SK-N-SH (cell line): ENCODE measurements at regions not wholly inside any gene's neighbourhood (a gene's known extent, or its start where the extent isn't known, plus 50 kb on each side); places are given as distances from the start of the nearest gene placed in this dataset.

Experiments
- CTCF ChIA-PET: fragments of 300-600, 350-600 bp; formaldehyde crosslinking; extraction: SDS; loops from one replicate; lab custom pipeline; 2021; lab: Yijun Ruan, JAX
- POLR2A ChIA-PET: fragments of 350-600 bp; sonication (Branson Sonifier 250); formaldehyde crosslinking; extraction: SDS; loops from one replicate; lab custom pipeline; 2020; ENCODE audit warnings: antibody characterized with exemption, inconsistent platforms; lab: Yijun Ruan, JAX
- DNase-seq: peaks from one replicate; pipeline ENCODE4 v3.0.0; 2012
- H2AFZ ChIP-seq: fragments of 200-600 bp; sonication (generic); 2 replicates; pipeline ENCODE4 v1.8.1; 2016; ENCODE audit warnings: antibody characterized with exemption, mild to moderate bottlenecking, low read depth
- H3F3A ChIP-seq: fragments of 200-600 bp; sonication (generic); replicated peaks from 2 replicates; pipeline ENCODE3; 2016; ENCODE audit warnings: antibody characterized with exemption, mild to moderate bottlenecking; ENCODE audit not compliant: insufficient read depth
- H3K27ac ChIP-seq, 2 experiments: fragments of 200-500 bp in 1 of 2; fragments of 200-600 bp in 1 of 2; sonication (Bioruptor generic) in 1 of 2; sonication (generic), shearing (Covaris generic) in 1 of 2; 2 replicates each; pipeline versions ENCODE4 v1.5.1 to v1.6.1; 2014 to 2016; ENCODE audit warnings: low read depth in 2 of 2, inconsistent platforms in 1 of 2, low read length in 1 of 2, mild to moderate bottlenecking in 1 of 2, mixed read lengths in 1 of 2
- H3K27me3 ChIP-seq: fragments of 200-600 bp; sonication (generic), shearing (Covaris generic); 2 replicates; pipeline ENCODE4 v1.6.1; 2016; ENCODE audit warnings: mixed run types; ENCODE audit not compliant: insufficient read depth
- H3K36me3 ChIP-seq, 2 experiments: fragments of 200-500 bp in 1 of 2; fragments of 200-600 bp in 1 of 2; sonication (Bioruptor generic) in 1 of 2; sonication (generic) in 1 of 2; replicated peaks in 1 of 2; 2 replicates each; pipeline versions ENCODE3 to v1.5.1; 2014 to 2016; ENCODE audit warnings: low read length in 1 of 2, mild to moderate bottlenecking in 1 of 2; ENCODE audit not compliant: insufficient read depth in 2 of 2, control insufficient read depth in 1 of 2
- H3K4me1 ChIP-seq, 2 experiments: fragments of 200-500 bp in 1 of 2; fragments of 200-600 bp in 1 of 2; sonication (Bioruptor generic) in 1 of 2; sonication (generic), shearing (Covaris generic) in 1 of 2; 2 replicates each; pipeline versions ENCODE4 v1.5.1 to v1.6.1; 2014 to 2016; ENCODE audit warnings: low read depth in 1 of 2, low read length in 1 of 2, mixed run types in 1 of 2; ENCODE audit not compliant: insufficient read depth in 2 of 2, control insufficient read depth in 1 of 2
- H3K4me2 ChIP-seq: fragments of 200-600 bp; sonication (generic), shearing (Covaris generic); 2 replicates; pipeline ENCODE4 v1.6.1; 2017; ENCODE audit warnings: mixed run types
- H3K4me3 ChIP-seq, 2 experiments: fragments of 200-500 bp in 1 of 2; fragments of 200-600 bp in 1 of 2; sonication (Bioruptor generic) in 1 of 2; sonication (generic), shearing (Covaris generic) in 1 of 2; 2 replicates each; pipeline versions ENCODE4 v1.5.1 to v1.8.1; 2014 to 2016; ENCODE audit warnings: low read depth in 2 of 2, inconsistent platforms in 1 of 2, low read length in 1 of 2, mild to moderate bottlenecking in 1 of 2, mixed read lengths in 1 of 2, moderate library complexity in 1 of 2
- H3K79me2 ChIP-seq: fragments of 200-600 bp; sonication (generic); 2 replicates; pipeline ENCODE4 v1.8.1; 2017; ENCODE audit warnings: mild to moderate bottlenecking; ENCODE audit not compliant: insufficient read depth
- H3K9ac ChIP-seq: fragments of 200-600 bp; sonication (generic); 2 replicates; pipeline ENCODE4 v1.6.1; 2017; ENCODE audit warnings: mixed run types
- H3K9me2 ChIP-seq: fragments of 200-600 bp; sonication (generic); 2 replicates; pipeline ENCODE4 v1.6.1; 2017; ENCODE audit warnings: mixed run types
- H3K9me3 ChIP-seq: fragments of 200-600 bp; sonication (generic); 2 replicates; pipeline ENCODE4 v1.6.1; 2017; ENCODE audit warnings: mixed run types, mild to moderate bottlenecking, moderate library complexity
- H4K20me1 ChIP-seq: fragments of 200-600 bp; sonication (generic); 2 replicates; pipeline ENCODE4 v1.6.1; 2017; ENCODE audit warnings: mild to moderate bottlenecking, mixed run types; ENCODE audit not compliant: insufficient read depth
- CHD2 ChIP-seq: fragments of 150-350 bp; IDR thresholded peaks from 2 replicates; pipeline ENCODE4 v1.6.1; 2018; ENCODE audit warnings: low read length; ENCODE audit not compliant: partially characterized antibody
- ELF1 ChIP-seq: IDR thresholded peaks from 2 replicates; pipeline ENCODE4 v1.4.0; 2012
- EP300 ChIP-seq, 2 experiments: IDR thresholded peaks; 2 replicates each; pipeline versions ENCODE4 v1.4.0 to v1.6.1; 2012; ENCODE audit warnings: borderline replicate concordance in 1 of 2, low read depth in 1 of 2, low read length in 1 of 2
- EZH2phosphoT487 ChIP-seq: fragments of 200-600 bp; sonication (generic); IDR thresholded peaks from 2 replicates; pipeline ENCODE4 v1.6.1; 2017; ENCODE audit warnings: low read depth, mixed run types, mild to moderate bottlenecking, antibody characterized with exemption, moderate library complexity, borderline replicate concordance
- FOSL2 ChIP-seq: IDR thresholded peaks from 2 replicates; pipeline ENCODE4 v1.4.0; 2012; ENCODE audit warnings: low read depth, mild to moderate bottlenecking, moderate library complexity, borderline replicate concordance
- GABPA ChIP-seq: IDR thresholded peaks from 2 replicates; pipeline ENCODE4 v1.4.0; 2012; ENCODE audit warnings: low read depth, mild to moderate bottlenecking
- JUND ChIP-seq: IDR thresholded peaks from 2 replicates; pipeline ENCODE4 v1.4.0; 2012
- MEF2A ChIP-seq: IDR thresholded peaks from 2 replicates; pipeline ENCODE4 v1.4.0; 2012; ENCODE audit warnings: low read depth, borderline replicate concordance
- NFIC ChIP-seq: IDR thresholded peaks from 2 replicates; pipeline ENCODE4 v1.4.0; 2012; ENCODE audit warnings: borderline replicate concordance
- POLR2AphosphoS5 ChIP-seq: IDR thresholded peaks from 2 replicates; pipeline ENCODE4 v1.6.1; 2012; ENCODE audit warnings: low read depth, low read length
- RAD21 ChIP-seq: IDR thresholded peaks from 2 replicates; pipeline ENCODE4 v1.6.1; 2012; ENCODE audit warnings: mild to moderate bottlenecking, low read length
- REST ChIP-seq: IDR thresholded peaks from 2 replicates; pipeline ENCODE4 v1.6.1; 2012; ENCODE audit warnings: mild to moderate bottlenecking, low read depth, low read length, moderate library complexity
- RXRA ChIP-seq: IDR thresholded peaks from 2 replicates; pipeline ENCODE4 v1.4.0; 2012; ENCODE audit warnings: low read depth, mild to moderate bottlenecking, borderline replicate concordance
- SIN3A ChIP-seq: IDR thresholded peaks from 2 replicates; pipeline ENCODE4 v1.6.1; 2012; ENCODE audit warnings: low read depth, mild to moderate bottlenecking, low read length, moderate library complexity, borderline replicate concordance
- TAF1 ChIP-seq: IDR thresholded peaks from 2 replicates; pipeline ENCODE4 v1.6.1; 2012; ENCODE audit warnings: low read depth, mild to moderate bottlenecking, low read length, moderate library complexity, borderline replicate concordance
- TEAD4 ChIP-seq: IDR thresholded peaks from 2 replicates; pipeline ENCODE4 v1.4.0; 2012; ENCODE audit warnings: mild to moderate bottlenecking, borderline replicate concordance; ENCODE audit not compliant: insufficient read depth
- ZBTB33 ChIP-seq: IDR thresholded peaks from 2 replicates; pipeline ENCODE4 v1.4.0; 2012; ENCODE audit warnings: low read depth, borderline replicate concordance
- WGBS: methylation state at CpG from one replicate; pipeline ENCODE4 v1.1.6; 2017; ENCODE audit warnings: low lambda C conversion rate; 5-methylcytosine and 5-hydroxymethylcytosine counted together
- TF ChIP-seq, protein P1 (sequence below): IDR thresholded peaks from 2 replicates; pipeline ENCODE4 v1.4.0; 2012; ENCODE audit warnings: low read depth
- TF ChIP-seq, protein P2 (sequence below): fragments of 150-350 bp; IDR thresholded peaks from 2 replicates; pipeline ENCODE4 v1.6.1; 2017; ENCODE audit warnings: antibody characterized with exemption, low read length, low read depth, borderline replicate concordance
- TF ChIP-seq, protein P3 (sequence below): fragments of 150-350 bp; IDR thresholded peaks from 2 replicates; pipeline ENCODE4 v1.6.1; 2016; ENCODE audit warnings: mild to moderate bottlenecking, low read depth, low read length

DNA sequence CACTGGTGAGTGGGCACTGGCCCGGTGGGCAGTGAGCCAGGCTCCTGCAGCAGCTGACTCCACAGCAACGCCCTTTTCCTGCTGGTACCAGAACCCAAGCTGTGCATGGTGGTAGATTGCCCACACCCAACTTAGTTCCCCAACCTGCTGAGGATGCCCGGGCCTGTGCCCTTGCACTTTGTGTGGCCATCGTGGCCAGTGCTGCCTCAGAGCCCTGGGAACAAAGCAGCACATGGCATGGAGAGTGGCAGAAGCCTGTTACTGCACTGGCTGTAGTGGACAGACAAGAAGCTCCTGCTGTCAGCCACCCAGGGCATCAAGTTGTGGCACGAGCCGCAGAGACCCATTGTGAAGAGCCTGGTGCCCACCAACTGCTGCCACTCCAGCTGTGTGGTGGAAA lies 612.9 kb downstream of the DNAH5 start:
- no peak for TF ChIP-seq JUND
- TF ChIP-seq NFIC, result no peak
- no peak for TF ChIP-seq TAF1
- no peak for TF ChIP-seq CHD2
- no peak for TF ChIP-seq REST
- TF ChIP-seq, protein P1, sequence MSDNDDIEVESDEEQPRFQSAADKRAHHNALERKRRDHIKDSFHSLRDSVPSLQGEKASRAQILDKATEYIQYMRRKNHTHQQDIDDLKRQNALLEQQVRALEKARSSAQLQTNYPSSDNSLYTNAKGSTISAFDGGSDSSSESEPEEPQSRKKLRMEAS, result no peak
- no peak for TF ChIP-seq RAD21
- no peak for TF ChIP-seq SIN3A
- no peak for TF ChIP-seq RXRA
- TF ChIP-seq, protein P2, sequence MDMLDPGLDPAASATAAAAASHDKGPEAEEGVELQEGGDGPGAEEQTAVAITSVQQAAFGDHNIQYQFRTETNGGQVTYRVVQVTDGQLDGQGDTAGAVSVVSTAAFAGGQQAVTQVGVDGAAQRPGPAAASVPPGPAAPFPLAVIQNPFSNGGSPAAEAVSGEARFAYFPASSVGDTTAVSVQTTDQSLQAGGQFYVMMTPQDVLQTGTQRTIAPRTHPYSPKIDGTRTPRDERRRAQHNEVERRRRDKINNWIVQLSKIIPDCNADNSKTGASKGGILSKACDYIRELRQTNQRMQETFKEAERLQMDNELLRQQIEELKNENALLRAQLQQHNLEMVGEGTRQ, result no peak
- TF ChIP-seq TEAD4, result no peak
- TF ChIP-seq MEF2A, result no peak
- TF ChIP-seq EZH2phosphoT487, result no peak
- no peak for TF ChIP-seq GABPA
- no peak for TF ChIP-seq ELF1
- no peak for TF ChIP-seq FOSL2
- TF ChIP-seq EP300 (IDR thresholded peaks at IDR 0.05; ENCODE audit: borderline replicate concordance in 1 of 2, low read depth in 1 of 2, low read length in 1 of 2), result no peak
- no peak for TF ChIP-seq ZBTB33
- TF ChIP-seq, protein P3, sequence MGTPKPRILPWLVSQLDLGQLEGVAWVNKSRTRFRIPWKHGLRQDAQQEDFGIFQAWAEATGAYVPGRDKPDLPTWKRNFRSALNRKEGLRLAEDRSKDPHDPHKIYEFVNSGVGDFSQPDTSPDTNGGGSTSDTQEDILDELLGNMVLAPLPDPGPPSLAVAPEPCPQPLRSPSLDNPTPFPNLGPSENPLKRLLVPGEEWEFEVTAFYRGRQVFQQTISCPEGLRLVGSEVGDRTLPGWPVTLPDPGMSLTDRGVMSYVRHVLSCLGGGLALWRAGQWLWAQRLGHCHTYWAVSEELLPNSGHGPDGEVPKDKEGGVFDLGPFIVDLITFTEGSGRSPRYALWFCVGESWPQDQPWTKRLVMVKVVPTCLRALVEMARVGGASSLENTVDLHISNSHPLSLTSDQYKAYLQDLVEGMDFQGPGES, result no peak
- no peak for TF ChIP-seq POLR2AphosphoS5
- H4K20me1 ChIP-seq, result no peaks in the 10 kb centered on the region
- no peak overlapping the region for H3K4me3 ChIP-seq
- H3K4me2 ChIP-seq, result no peak overlapping the region
- H3K36me3 ChIP-seq, result no peaks in the 10 kb centered on the region
- H3K79me2 ChIP-seq, result no peaks in the 10 kb centered on the region
- DNase-seq, result no peak
- no peaks in the 10 kb centered on the region for H3F3A ChIP-seq
- WGBS, result 38% methylated on average over 1 of the region's 6 CpGs
- H3K9me2 ChIP-seq, result no peaks in the 10 kb centered on the region
- ChIA-PET POLR2A (no interaction called here), CTCF (no interaction called here)
- no peaks in the 10 kb centered on the region for H3K27me3 ChIP-seq
- H2AFZ ChIP-seq, result no peak overlapping the region
- H3K9ac ChIP-seq, result no peak overlapping the region
- no peaks in the 10 kb centered on the region for H3K4me1 ChIP-seq
- no peak overlapping the region for H3K27ac ChIP-seq
- H3K9me3 ChIP-seq, result no peaks in the 10 kb centered on the region
